8988T (cell line): ENCODE measurements at regions not wholly inside any gene's neighbourhood (a gene's known extent, or its start where the extent isn't known, plus 50 kb on each side); places are given as distances from the start of the nearest gene placed in this dataset.
A peak's percentile ranks its signal among the peaks of the same experiment; 100 is the strongest.

Experiments used
- DNase-seq: peaks from one replicate; pipeline ENCODE4 v3.0.0; 2011

DNA sequence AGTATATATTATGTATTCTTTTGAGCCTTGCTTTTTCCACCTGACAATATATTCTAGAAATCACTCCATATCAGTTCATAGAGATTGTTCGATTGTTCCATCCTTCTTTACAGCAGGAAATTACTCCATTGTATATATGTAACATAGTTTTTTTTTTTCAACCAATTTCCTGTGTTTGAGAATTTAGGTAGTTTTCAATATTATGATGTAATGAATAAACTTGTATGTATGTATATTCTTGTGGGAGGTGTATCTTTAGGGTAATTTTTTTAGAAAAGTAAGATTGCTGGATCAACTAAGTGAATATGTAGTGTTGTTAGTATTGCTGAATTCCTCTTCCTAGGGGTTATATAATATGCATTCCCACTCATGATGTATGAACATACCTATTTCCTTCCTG lies 165.9 kb upstream of the PITX1 start:
- no peak for DNase-seq

DNA sequence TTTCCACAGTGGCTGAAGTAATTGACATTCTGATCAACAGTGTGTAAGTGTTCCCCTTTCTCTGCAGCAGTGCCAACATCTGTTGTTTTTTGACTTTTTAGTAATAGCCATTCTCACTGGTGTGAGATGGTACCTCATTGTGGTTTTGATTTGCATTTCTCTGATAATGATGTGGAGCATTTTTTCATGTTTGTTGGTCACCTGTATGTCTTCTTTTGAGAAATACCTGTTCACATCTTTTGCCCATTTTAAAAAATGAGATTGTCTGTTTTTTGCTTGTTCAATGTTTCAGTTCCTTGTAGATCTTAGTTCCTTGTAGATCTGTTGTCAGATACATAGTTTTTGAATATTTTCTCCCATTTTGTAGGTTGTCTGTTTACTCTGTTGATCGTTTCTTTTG lies 162.5 kb upstream of the PITX1 start:
- no peak for DNase-seq

DNA sequence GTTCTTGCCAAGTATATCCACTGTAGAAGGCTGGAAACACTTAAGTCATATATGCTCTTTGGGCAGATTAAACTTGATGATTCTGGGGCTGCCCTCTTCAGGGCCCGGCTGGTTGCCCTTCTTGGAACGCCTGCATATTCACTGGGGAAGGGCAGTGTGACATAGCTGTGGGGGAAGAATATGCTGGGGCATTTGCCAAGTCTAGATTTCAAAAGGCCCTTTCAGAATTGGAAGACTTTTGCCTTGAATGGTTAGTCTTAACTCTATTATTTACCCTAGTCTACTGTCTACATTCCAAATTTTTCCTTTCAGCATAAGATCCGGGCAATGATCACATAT lies 161.2 kb upstream of the PITX1 start:
- no peak for DNase-seq

DNA sequence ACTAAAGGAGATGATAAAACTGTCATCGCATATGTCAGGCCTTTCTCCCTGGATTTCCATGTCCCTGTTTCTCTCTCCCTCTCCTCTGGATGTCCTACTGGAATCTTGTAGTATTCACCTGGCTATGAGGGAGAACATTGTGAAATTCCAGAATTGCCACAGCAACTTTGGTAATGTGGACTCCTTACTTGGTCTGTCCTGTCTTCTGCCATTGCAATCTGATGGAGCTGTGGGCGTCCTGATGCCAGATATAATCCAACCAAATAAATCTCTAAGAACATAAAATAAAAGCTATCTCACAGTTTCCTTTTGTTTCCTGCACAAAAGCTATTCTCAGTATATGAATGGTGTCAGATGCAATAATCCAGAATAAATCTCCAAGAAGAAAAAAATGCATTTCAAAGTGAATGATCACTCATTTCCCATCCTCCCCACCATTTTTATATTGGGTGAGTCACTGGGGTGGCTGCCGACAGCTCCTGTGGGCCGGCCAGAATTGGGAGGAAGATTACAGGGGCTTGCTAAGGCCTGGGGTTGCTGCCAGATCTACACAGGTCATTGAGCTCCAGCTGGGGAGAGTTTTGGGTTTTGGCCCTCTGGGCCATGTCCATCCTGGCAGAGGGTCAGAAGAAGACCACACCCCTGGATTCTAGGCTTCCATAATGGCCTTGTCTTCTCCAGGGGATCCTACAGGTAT lies 160.7 kb upstream of the PITX1 start:
- no peak for DNase-seq

DNA sequence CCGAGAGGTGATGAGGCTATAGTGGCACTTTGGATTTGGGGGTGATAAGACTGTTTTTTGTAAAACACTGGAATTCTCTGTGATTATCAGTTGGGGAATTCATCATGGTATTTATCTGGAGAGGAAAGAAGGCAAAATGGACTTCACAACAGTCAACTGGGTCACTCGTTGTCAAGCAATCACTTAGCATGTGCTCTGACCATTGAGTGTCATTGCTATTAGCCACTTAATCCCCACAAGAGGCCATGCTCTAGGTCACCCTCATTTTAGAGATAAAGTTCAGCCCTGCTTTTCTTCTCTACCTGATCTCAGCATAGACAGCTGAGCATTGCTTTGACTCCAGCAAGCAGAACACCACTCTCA lies 160.1 kb upstream of the PITX1 start:
- no peak for DNase-seq

DNA sequence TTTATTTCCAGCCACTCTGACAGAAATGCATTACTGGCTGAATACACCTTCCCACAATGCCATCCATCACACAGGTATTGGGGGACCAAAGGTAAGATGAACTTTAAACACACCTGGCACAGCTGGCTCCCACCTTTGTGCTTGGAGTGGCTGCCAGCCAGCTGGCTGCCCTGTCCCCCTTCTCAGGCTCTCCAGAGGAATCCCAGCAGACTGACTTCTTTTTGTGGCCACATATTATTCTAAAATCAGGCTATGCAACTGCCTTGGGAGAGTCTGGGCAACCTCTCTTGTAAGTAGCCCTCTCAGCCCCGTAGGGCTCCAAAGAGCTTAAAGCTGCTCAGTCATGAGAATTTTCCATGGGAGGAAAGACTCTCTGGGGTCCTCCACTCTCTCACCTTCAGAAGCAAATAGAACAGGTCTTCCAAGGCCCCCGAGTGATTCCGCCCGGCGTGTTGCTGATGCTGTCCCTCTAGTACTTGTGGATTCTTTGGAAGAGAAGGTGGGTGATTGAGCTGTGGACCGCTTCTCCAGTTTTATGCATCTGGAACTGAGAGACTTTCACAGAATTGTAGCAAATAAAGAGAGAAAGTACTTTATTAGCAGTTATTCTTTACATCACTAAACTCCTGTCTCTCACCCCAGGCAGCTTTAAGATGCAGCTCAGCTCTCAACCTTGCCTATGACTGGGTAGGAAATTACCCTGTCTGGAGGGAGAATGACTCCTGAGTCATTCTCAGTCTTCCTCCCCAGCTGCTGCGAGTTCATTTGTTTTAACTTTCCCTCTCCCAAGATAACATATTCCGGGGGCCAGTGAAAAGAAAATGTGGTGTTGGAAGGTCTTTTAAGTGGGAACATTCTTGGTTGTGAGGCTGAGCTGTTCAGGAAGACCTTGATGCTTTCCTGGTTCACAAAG lies 159.4 kb upstream of the PITX1 start:
- DNase-seq = no peak

DNA sequence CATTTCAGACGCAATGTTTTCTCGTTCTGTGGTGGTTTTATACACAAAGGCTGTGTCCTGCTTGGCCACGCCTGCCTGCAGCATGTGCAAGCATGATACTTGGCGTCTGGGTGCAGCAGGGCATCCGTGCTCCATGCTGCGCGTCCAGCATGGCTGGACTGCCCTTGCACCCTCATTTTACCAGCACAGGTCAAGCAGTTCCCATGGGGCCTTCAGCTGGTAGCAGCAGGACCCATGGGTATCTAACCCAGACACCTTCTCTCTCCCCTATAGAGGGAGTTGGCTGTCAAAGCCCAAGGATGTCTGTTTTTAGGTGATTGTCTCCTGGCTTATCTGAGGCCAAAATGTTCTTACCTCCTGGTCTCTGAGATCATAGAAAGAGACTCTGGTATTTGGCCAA lies 158.3 kb upstream of the PITX1 start:
- DNase-seq = no peak

DNA sequence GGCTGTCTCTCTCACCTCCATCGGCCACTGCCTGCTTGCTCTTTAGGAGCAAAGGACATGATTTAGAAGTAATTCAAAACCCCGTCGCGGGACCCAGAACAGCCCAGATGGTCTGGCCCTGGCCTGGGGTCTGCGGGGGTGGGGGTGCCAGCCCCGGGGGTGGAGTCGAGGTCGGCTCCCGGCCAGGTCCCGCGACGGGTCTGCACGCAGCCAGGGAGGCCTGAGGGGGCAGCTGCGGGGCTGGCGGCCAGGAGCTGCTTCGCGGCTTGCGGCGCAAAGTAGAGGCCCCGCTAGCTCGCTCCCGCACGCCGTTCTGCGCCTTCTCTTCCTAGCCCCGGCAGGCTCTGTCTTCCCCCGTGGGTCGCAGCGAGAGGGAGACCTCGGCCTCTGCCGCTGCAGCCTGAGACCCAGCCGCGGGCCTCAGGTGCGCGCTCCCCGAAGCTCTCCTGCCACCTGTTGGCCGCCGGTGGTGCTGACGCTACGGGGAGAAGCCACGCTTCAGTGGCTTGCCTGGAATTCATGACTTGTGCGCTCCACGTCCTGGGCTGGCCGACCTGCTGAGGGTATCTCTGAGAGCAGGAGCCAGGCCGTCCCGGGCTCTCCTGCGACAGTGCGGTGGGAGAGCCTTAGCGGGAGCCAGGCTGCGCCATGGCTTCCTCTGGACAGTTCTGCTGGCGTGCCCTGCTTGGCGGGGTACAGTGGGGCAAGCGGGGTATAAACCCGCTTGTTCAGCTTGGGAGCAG lies 157.2 kb upstream of the PITX1 start:
- DNase-seq = peak; percentile 53

DNA sequence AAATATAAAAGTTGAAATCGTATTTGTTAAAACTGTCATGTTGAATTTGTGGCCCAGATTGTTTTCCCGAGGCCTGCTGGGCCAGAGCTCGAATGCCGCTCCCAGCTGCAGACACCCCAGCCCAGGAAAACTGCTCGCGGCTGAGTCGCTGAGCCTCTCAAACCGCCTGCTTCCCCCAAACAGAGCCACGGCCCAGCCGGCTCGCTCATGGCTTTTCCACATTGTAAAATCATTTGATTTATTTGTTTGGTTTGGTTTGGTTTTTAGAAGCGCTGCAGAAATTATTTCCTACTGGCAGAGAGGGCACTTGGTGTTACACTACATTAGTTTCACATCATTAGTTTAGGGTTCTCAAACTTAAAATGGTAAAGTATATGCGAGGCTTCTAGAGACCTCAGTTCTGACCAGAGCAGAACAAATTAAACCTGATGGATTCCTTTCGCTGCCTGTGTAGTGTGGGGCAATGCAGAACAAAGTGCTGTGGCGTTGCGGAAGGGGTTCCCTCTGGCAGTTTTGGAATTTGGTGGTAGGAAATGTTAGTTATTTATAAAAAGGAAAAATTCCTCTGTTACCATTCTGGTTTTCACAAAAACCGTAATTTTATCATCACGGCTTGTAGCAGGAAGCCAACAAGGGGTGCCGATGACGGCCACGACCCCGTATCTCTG lies 156.5 kb upstream of the PITX1 start:
- DNase-seq = no peak

DNA sequence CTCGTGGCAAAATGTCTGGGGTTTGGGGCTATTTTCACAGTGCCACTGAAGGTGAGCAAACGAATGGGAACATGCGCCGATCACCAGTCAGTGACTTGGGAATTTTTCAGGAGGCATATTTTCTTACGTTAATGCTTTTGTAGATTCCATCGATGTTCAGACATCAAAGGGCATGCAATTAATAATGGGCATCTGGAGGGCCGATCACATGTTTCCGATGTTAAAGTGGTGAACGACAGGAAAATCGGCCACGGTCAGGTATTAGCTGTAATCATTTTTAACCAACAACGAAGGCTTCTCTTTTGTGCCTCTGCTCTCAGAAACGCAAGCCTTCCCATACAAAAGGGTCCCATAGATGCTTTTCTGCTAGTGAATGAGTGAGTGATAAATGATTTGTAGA lies 155.0 kb upstream of the PITX1 start:
- DNase-seq = no peak

DNA sequence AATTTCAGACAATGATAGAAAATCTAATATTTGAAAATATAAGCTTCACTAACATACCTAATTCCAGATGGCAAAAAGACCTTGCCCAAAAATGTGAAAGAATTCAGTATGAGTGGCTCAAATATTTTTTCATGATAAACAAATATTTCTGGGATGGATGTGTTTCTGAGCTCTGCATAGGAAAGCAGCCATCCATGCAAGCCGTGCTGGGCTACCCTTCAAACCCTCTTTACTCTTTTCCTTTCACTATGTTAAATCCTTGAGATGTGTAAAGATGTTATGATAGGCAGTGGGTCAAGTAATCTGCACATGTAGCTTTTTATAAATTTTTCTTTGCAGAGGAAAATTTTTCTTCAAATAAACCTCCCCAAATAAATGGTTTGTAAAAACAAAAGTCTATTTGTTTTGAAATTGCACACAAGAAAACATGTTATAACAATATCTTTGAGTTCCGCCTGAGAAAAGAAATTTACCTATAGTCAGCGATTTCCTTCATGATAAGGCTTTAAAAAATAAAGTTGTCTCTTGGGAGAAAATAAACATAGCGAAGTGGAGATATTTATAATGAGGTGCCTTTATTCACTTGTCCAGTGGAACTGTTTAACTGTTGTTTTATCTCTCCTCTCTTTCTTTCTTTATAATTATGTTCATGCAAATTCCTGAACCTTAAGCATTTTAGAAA lies 154.3 kb upstream of the PITX1 start:
- DNase-seq = no peak

DNA sequence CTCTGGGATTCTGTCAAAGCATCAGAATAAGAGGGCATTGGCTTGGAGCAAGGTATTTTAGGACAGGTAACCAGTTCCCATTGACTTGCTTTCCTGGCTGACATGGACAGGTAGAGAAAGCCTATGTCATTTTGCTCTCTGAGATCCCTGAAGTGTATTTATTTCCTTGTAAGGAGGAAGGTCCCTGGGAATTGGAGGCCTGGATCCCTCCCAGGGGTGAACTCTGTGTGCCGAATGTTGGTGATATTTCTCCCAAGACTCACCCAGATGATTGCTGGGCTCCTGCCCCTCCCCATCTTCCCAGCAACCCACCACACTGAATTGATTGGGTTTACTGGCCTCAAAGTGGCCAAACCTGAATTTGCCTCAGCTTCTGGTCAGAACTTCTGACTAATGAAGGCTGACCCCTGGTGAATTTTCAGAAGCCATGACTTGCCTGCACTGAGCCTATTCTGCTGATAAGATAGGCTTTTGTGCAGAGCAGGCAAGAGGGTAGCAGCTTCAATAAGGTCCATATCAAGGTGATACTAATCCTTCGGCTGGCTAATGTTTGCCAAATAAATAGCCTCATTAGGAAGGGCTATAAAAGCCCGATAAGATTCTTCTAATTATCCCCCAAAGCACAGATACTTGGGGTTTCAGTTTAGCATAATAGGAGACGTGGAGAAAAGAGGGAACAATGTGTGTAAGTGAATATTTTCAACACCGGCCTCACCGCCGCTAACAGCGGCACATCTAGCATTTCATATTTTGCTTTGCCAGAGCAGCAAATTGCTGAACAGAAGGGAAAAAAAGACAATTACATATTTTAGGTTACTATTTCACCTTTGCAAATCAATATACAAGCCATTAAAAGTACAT lies 152.9 kb upstream of the PITX1 start:
- no peak for DNase-seq

DNA sequence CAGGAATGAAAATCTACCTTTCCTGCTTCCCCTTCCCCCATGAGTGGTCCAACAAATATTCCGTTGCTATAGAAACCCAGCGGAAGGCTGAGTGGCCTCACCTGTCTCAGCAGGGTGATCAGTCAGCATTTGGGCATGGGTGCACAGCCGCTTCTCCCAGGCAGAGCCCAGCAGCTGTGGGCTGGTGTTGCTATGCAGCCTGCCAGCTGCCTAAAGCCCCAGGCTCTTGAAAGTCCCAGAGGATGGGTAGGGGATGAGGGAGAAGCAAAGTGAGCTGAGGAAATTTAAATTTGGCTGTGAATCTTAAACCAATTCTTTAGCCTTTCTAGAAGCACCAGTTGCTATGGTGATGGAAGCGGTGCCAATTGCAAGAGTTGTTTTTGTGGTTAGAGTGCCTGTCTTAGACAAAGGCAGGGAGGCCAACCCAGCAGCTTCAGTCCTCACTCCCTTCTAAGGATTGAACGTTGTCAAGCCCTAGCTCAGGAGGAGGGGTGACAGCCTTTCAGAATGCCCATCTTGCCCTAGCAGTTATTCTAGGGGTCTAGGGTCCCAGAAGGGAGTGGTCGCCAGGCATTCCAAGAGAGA lies 151.5 kb upstream of the PITX1 start:
- DNase-seq = no peak

DNA sequence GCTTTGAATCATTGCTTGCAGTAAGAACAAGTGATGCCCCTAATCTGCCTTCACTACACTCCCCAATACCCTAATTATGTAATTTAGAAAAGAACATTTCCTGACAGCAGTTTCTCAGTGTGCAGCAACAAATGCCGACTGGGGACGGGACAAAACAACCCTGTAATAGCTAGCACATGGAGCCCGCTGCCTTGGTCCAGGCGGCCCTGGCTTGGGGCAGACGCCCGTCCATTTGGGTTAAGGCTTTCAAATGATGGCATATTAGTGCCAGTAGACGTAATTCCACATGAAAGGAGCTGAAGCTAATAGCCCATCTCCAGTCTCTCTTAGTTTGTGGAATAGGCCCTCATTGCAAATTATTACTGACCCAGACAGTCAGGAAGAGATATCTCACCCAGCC lies 150.6 kb upstream of the PITX1 start:
- no peak for DNase-seq

DNA sequence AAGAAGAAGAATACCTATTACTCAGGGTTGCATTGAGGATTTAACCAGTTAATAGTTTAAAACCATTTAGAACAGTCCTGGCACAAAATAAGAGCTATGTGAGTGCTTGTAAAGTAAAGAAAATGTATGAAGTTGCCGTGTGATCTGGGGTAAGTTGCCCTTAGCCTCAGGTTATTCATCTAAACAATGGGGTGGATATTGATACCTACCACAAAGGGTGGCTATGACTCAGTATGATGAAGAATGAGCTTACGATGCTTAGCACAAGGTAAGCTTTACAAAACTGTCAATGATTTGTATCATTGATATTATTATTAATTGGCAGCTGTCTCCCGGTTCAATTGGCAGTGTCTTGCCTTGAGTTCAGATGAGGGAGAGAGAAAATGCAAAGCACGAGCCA lies 149.4 kb upstream of the PITX1 start:
- DNase-seq = no peak

DNA sequence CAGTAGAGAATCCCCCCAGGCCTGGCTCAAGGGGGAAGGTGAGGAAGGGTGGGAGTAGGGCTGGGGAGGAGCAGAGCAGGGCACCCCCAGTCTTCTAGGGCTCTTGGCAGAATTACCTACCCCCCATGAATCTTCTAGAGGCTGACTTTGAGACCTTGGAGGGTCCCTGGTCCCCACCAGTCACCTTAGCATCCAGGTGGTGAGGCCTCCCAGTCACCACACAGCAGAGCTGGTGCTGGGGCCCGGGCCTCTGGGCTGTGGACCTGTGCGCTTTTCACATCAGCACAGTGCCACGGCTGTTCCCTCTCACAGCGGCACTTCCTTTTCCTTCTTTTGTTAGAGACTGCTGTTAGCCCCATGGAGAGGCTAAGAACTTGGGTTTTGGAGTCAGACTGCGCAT lies 148.6 kb upstream of the PITX1 start:
- no peak for DNase-seq

DNA sequence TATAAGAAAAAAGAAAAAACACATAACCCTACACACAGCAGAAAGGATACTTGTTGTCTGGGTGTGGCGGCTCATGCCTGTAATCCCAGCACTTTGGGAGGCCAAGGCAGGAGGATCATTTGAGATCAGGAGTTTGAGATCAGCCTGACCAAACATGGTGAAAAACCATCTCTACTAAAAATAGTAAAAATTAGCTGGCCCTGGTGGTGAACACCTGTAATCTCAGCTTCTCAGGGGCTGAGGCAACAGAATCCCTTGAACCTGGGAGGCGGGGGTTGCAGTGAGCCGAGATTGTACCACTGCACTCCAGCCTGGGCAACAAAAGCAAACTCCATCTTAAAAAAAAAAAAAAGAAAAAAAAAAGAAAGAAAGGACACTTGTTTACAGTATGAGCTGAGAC lies 147.6 kb upstream of the PITX1 start:
- DNase-seq = no peak

DNA sequence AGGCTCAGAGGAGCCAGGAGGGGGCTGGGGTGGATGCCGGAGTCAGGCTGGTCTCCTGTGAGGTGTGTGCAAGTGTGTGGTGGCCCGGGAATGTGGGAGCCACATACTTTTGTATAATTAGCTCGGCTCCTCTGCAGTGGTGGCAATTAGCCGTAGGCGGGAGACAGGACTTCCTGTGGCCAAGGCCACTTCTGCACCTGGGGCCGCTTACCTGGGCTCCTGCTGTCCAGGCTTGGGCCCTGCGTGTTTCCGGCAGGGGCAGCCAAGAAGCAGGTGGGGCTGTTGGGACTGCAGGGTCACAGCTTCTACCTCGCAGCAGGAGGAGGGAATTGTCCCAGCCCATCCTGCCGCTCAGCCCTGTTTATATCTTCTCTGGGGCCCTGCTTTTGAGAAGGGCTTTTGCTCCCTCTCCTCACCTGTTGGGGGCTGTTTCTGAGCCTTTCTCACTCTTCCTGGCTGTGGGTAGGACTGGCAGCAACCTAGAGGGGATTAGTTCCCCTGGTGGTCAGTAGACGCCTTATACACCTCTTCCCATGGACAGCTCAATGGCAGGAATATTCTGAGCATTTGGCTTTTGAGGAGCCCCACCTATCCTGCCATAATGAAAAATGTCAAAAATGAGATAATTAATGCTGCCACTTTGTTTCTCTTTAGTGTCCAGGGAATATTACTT lies 145.4 kb upstream of the PITX1 start:
- no peak for DNase-seq

DNA sequence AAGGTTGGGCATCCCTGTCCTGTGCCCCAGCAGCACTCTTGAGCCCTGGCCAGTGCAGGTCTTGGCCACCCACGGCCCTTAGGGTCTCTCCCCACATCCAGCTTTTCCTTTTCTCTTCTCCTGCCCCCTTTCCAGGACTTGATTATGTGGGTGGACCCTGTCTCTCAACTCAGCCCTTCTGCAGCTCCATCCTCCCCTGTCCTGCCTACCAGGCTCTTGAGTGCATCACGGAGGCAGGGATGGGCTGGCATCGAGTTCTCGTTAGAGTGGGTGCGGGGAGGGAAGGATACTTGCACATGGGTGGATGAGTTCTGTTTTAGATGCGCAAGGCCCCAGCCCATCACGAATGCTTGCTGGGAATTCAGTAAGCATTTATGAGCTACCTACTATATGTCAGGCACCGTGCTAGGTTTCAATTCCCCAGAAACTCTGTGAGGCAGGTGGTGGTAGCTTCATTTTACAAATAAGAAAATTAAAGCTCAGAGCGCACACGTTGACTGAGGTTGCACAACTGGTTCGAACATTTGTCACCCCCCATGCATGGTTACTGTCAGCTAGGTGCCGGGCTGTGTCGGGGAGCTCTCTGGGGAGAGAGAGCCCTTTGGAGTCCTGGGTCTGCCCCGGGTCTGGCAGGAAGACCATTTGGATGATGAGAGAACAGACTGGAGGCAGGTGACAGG lies 144.6 kb upstream of the PITX1 start:
- no peak for DNase-seq

DNA sequence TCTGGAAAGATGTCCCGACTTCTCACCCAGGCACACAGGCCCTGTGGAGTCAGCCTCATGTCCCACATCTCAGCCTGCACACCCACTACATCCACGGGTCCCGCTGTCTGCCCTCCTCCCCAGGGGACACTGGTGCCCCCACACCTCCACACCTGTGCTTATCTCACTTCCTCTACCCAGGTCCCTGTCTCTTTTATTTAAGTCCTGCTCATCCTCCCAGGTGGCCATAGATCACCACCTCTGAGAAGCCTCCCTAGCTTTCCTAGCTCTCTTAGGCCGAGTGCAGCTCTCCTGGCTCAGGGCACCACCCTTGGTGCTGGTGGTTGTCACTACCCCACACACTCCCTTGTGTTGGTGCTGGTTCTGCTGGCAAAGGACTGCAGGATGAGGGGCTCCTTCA lies 143.6 kb upstream of the PITX1 start:
- no peak for DNase-seq
